K562 (cell line): ENCODE measurements at regions not wholly inside any gene's neighbourhood (a gene's known extent, or its start where the extent isn't known, plus 50 kb on each side); places are given as distances from the start of the nearest gene placed in this dataset.
A peak's percentile ranks its signal among the peaks of the same experiment; 100 is the strongest.

ENCODE experiments used
- CREB3 ChIP-seq: fragments of 450-650 bp; conservative IDR thresholded peaks from 2 replicates; pipeline ENCODE4 v1.6.1; 2016; ENCODE audit warnings: missing genetic modification characterization, low read depth, mild to moderate bottlenecking, missing compliant biosample characterization, moderate library complexity
- CTCFL ChIP-seq: IDR thresholded peaks from 2 replicates; pipeline ENCODE4 v1.6.1; 2011; ENCODE audit warnings: borderline replicate concordance, low read depth, mild to moderate bottlenecking, moderate library complexity, low read length; ENCODE audit not compliant: insufficient read depth, poor library complexity, severe bottlenecking
- HDAC3 ChIP-seq: fragments of 450-650 bp; IDR thresholded peaks from 2 replicates; pipeline ENCODE4 v1.6.1; 2018; ENCODE audit warnings: borderline replicate concordance, mild to moderate bottlenecking, moderate library complexity; ENCODE audit not compliant: partially characterized antibody
- NFYB ChIP-seq: IDR thresholded peaks from 2 replicates; pipeline ENCODE4 v1.6.1; 2011; ENCODE audit warnings: mild to moderate bottlenecking, moderate library complexity; ENCODE audit not compliant: insufficient read length; ENCODE audit errors: extremely low read depth
- PHF20 ChIP-seq: fragments of 450-650 bp; IDR thresholded peaks from 2 replicates; pipeline ENCODE4 v1.6.1; 2018; ENCODE audit not compliant: partially characterized antibody
- TRIM24 ChIP-seq, 2 experiments: fragments of 450-650 bp; IDR thresholded peaks; 2 replicates each; pipeline ENCODE4 v1.6.1; 2016
- ZNF12 ChIP-seq: sonication (generic); formaldehyde crosslinking; IDR thresholded peaks from 2 replicates; pipeline ENCODE4 v1.4.0; 2020; ENCODE audit warnings: mild to moderate bottlenecking, missing genetic modification reagents
- ZNF184 ChIP-seq: sonication (generic); formaldehyde crosslinking; IDR thresholded peaks from 2 replicates; pipeline ENCODE4 v1.5.0; 2020; ENCODE audit warnings: missing genetic modification reagents
- ZNF77 ChIP-seq: fragments of 250-450 bp; sonication (Bioruptor Pico); IDR thresholded peaks from 2 replicates; pipeline ENCODE4 v1.5.0; 2020
- TF ChIP-seq, protein P1 (sequence below): fragments of 450-650 bp; IDR thresholded peaks from one replicate; pipeline ENCODE4 v1.6.1; 2018; ENCODE audit warnings: mild to moderate bottlenecking, moderate library complexity; ENCODE audit not compliant: partially characterized antibody
- TF ChIP-seq, protein P2 (sequence below): IDR thresholded peaks from 2 replicates; pipeline ENCODE4 v1.6.1; 2012; ENCODE audit warnings: low read depth, low read length, improper control_type of control experiment, borderline replicate concordance

- TF ChIP-seq CREB3 (tag) (no peak), ZNF184 (CRISPR knock-in tag) (no peak), PHF20 (no peak), ZNF77 (CRISPR knock-in tag) (no peak), HDAC3 (no peak), CTCFL (peak; percentile 75), ZNF12 (CRISPR knock-in tag) (no peak), NFYB (no peak), TRIM24 (IDR thresholded peaks at IDR 0.05) (no peak)
- TF ChIP-seq, protein P1, sequence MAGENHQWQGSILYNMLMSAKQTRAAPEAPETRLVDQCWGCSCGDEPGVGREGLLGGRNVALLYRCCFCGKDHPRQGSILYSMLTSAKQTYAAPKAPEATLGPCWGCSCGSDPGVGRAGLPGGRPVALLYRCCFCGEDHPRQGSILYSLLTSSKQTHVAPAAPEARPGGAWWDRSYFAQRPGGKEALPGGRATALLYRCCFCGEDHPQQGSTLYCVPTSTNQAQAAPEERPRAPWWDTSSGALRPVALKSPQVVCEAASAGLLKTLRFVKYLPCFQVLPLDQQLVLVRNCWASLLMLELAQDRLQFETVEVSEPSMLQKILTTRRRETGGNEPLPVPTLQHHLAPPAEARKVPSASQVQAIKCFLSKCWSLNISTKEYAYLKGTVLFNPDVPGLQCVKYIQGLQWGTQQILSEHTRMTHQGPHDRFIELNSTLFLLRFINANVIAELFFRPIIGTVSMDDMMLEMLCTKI: no peak
- TF ChIP-seq, protein P2, sequence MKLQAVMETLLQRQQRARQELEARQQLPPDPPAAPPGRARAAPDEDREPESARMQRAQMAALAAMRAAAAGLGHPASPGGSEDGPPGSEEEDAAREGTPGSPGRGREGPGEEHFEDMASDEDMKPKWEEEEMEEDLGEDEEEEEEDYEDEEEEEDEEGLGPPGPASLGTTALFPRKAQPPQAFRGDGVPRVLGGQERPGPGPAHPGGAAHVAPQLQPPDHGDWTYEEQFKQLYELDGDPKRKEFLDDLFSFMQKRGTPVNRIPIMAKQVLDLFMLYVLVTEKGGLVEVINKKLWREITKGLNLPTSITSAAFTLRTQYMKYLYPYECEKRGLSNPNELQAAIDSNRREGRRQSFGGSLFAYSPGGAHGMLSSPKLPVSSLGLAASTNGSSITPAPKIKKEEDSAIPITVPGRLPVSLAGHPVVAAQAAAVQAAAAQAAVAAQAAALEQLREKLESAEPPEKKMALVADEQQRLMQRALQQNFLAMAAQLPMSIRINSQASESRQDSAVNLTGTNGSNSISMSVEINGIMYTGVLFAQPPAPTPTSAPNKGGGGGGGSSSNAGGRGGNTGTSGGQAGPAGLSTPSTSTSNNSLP: peak; percentile 65; the same call in 1 of the 2 replicates
Measured at GRCh38 chr7:132709971-132710567, 133.8 kb upstream of the PLXNA4 start (continued).
